ENCODE measurements at regions not wholly inside any gene's neighbourhood (a gene's known extent, or its start where the extent isn't known, plus 50 kb on each side); places are given as distances from the start of the nearest gene placed in this dataset.

DNA sequence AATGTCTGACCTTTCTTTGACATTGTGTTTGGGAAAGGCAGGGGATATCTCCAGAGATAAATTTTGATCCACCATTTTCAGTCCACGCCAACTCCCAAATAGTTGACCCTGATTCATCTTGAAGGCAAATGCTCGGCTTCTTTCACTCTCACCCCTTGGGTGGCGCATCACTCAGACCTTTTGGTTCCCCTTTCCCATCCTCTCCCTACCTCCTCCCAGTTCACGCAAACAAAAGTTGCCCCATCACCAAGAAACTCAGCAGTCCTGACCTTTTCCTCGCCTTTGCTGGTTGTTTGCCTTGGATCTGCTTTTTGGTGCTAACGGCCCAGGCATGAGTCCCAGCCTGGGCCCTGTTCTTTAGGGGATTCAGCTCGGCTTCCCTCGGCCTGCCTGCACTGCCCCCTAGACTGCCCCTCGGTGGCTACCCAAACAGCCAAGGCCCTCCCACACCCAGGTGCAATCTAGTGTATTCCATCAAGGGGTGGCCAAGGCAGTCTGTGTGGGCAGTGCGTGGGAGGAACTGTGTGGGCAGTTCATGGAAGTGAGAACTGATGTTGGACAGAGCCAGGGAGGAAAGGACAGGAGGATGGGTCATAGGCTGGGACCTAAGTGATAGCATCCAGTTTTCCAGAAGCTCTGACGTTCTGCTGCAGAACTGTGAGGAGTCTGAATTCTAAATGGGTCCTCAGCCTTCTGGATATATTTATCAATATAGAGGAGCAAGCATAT lies 255.7 kb downstream of the DLEU7 start:
- POLR2A ChIA-PET: no interaction called here
- CTCF ChIA-PET: interaction anchor here (1.0 to 1.8 kb wide), 4 partner anchors 9 to 590 kb away, joined by 3 to 4 read pairs (median 3); no protein-coding TSS in a partner anchor
- DNase-seq (ENCODE audit: extremely low spot score): no peak
- TF ChIP-seq, protein P1, sequence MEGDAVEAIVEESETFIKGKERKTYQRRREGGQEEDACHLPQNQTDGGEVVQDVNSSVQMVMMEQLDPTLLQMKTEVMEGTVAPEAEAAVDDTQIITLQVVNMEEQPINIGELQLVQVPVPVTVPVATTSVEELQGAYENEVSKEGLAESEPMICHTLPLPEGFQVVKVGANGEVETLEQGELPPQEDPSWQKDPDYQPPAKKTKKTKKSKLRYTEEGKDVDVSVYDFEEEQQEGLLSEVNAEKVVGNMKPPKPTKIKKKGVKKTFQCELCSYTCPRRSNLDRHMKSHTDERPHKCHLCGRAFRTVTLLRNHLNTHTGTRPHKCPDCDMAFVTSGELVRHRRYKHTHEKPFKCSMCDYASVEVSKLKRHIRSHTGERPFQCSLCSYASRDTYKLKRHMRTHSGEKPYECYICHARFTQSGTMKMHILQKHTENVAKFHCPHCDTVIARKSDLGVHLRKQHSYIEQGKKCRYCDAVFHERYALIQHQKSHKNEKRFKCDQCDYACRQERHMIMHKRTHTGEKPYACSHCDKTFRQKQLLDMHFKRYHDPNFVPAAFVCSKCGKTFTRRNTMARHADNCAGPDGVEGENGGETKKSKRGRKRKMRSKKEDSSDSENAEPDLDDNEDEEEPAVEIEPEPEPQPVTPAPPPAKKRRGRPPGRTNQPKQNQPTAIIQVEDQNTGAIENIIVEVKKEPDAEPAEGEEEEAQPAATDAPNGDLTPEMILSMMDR (IDR thresholded peaks at IDR 0.05; ENCODE audit: control extremely low read depth, extremely low read depth, low read depth, missing control alignments): no peak

DNA sequence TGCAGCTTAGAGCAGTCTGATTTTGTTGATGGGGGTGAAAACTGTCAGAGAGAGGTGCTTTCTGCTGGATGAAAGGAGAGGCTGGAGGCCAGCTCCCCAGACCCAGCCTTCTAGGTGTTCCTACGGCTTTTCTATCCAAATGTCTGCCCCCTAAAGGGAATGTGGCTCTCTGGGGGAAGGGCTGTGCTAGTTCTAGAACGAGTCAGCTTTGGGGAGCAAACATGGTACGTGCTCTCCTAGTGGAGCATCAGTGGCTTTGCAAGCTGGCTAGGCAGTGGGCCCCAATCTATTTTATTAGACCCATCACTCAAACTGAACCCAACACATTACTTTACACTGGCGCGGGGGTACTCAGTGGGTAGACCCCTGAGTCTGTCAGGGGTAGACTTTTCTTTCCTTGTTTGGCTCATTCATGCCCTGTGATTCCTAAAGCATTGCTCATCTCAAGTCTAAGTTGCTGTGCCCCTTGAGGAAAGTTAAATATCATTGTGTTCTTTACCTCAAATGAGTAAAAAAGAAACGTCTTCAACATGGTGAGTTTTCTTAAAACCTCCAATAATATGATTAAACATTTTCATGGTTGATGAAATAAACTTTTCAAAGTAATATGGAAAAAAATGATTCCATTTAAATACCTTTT lies 254.9 kb downstream of the DLEU7 start:
- no peak for DNase-seq (ENCODE audit: extremely low spot score)
- ChIA-PET CTCF (interaction anchor here (1.0 to 1.8 kb wide), 4 partner anchors 8 to 591 kb away, joined by 3 to 4 read pairs (median 3); no protein-coding TSS in a partner anchor), POLR2A (no interaction called here)
- TF ChIP-seq, protein P1 (IDR thresholded peaks at IDR 0.05; ENCODE audit: control extremely low read depth, extremely low read depth, low read depth, missing control alignments): no peak

GRCh38 chr13:50589139-50589538 lies 254.4 kb downstream of the DLEU7 start:
- TF ChIP-seq, protein P1 (IDR thresholded peaks at IDR 0.05; ENCODE audit: control extremely low read depth, extremely low read depth, low read depth, missing control alignments): no peak
- CTCF ChIA-PET: interaction anchor here (1.0 to 1.8 kb wide), 3 partner anchors 8 to 26 kb away, joined by 3 to 4 read pairs (median 4); no protein-coding TSS in a partner anchor
- POLR2A ChIA-PET: no interaction called here
- DNase-seq (ENCODE audit: extremely low spot score): no peak

DNA sequence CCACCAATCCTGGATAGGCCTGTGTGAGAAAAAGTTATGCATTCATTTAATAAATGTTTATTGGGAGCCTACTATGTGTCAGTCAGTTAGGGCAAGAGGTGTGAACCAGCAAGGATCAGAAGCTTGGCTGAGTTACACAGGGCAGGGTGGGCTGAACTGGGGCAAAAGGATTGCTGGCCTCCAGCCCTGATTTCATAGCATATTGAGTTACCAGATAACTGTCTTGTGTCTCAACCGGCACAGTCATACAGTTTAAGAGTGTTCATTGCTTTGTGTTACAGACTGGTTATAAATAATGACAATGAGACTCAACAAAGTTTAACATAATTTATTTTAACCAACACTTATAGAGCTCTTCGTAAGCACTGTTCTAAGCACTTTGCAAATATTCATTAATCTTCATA lies 253.8 kb downstream of the DLEU7 start:
- ChIA-PET POLR2A (no interaction called here), CTCF (interaction anchor here (1.1 to 1.4 kb wide), 2 partner anchors 25 to 31 kb away, joined by 3 to 4 read pairs; no protein-coding TSS in a partner anchor)
- no peak for DNase-seq (ENCODE audit: extremely low spot score)
- TF ChIP-seq, protein P1 (IDR thresholded peaks at IDR 0.05; ENCODE audit: control extremely low read depth, extremely low read depth, low read depth, missing control alignments): no peak

- no peak for DNase-seq (ENCODE audit: extremely low spot score)
- POLR2A ChIA-PET: no interaction called here
- TF ChIP-seq, protein P1 (IDR thresholded peaks at IDR 0.05; ENCODE audit: control extremely low read depth, extremely low read depth, low read depth, missing control alignments): no peak
- CTCF ChIA-PET: interaction anchor here (1.2 to 1.5 kb wide), 3 partner anchors 93 to 319 kb away, joined by 3 to 4 read pairs (median 3); no protein-coding TSS in a partner anchor
Measured at GRCh38 chr13:50592412-50593155, 250.9 kb downstream of the DLEU7 start.

GRCh38 chr13:50593207-50593606 lies 250.3 kb downstream of the DLEU7 start:
- CTCF ChIA-PET: interaction anchor here (1.2 to 1.5 kb wide), 2 partner anchors 93 to 319 kb away, joined by 3 to 4 read pairs; no protein-coding TSS in a partner anchor
- POLR2A ChIA-PET: no interaction called here
- DNase-seq (ENCODE audit: extremely low spot score): no peak
- TF ChIP-seq, protein P1 (IDR thresholded peaks at IDR 0.05; ENCODE audit: control extremely low read depth, extremely low read depth, low read depth, missing control alignments): no peak
